ENCODE measurements at regions not wholly inside any gene's neighbourhood (a gene's known extent, or its start where the extent isn't known, plus 50 kb on each side); places are given as distances from the start of the nearest gene placed in this dataset.

GRCh38 chr13:29921542-29921941 lies 71.1 kb upstream of the UBL3 start:
- DNase-seq: no peak

GRCh38 chr13:29920025-29920643 lies 69.7 kb upstream of the UBL3 start:
- no peak for DNase-seq

- no peak for DNase-seq
These were observed 68.4 kb upstream of the UBL3 start for GRCh38 chr13:29918845-29919244.

- no peak for DNase-seq
These were observed 67.2 kb upstream of the UBL3 start for GRCh38 chr13:29917650-29918049.

- no peak for DNase-seq
These were observed 64.2 kb upstream of the UBL3 start for GRCh38 chr13:29914581-29914980.

GRCh38 chr13:29911781-29912418 lies 61.5 kb upstream of the UBL3 start:
- no peak for DNase-seq

GRCh38 chr13:29909975-29910674 lies 59.7 kb upstream of the UBL3 start:
- no peak for DNase-seq

- DNase-seq: no peak
These were observed 58.8 kb upstream of the UBL3 start for GRCh38 chr13:29909081-29909730.

- DNase-seq: no peak
These were observed 58.1 kb upstream of the UBL3 start for GRCh38 chr13:29908416-29909080.

- DNase-seq: no peak
These were observed 57.3 kb upstream of the UBL3 start for GRCh38 chr13:29907670-29908069.

GRCh38 chr13:29906432-29907011 lies 56.1 kb upstream of the UBL3 start:
- DNase-seq: no peak

- DNase-seq: no peak
These were observed 55.4 kb upstream of the UBL3 start for GRCh38 chr13:29905845-29906244.

GRCh38 chr13:29903996-29904395 lies 53.6 kb upstream of the UBL3 start:
- DNase-seq: no peak

- DNase-seq: no peak
These were observed 53.1 kb upstream of the UBL3 start for GRCh38 chr13:29903543-29903942.

GRCh38 chr13:29902632-29903305 lies 52.4 kb upstream of the UBL3 start:
- no peak for DNase-seq

- DNase-seq: no peak
These were observed 51.6 kb upstream of the UBL3 start for GRCh38 chr13:29901710-29902631.
